ENCODE measurements at regions not wholly inside any gene's neighbourhood (a gene's known extent, or its start where the extent isn't known, plus 50 kb on each side); places are given as distances from the start of the nearest gene placed in this dataset.

DNA sequence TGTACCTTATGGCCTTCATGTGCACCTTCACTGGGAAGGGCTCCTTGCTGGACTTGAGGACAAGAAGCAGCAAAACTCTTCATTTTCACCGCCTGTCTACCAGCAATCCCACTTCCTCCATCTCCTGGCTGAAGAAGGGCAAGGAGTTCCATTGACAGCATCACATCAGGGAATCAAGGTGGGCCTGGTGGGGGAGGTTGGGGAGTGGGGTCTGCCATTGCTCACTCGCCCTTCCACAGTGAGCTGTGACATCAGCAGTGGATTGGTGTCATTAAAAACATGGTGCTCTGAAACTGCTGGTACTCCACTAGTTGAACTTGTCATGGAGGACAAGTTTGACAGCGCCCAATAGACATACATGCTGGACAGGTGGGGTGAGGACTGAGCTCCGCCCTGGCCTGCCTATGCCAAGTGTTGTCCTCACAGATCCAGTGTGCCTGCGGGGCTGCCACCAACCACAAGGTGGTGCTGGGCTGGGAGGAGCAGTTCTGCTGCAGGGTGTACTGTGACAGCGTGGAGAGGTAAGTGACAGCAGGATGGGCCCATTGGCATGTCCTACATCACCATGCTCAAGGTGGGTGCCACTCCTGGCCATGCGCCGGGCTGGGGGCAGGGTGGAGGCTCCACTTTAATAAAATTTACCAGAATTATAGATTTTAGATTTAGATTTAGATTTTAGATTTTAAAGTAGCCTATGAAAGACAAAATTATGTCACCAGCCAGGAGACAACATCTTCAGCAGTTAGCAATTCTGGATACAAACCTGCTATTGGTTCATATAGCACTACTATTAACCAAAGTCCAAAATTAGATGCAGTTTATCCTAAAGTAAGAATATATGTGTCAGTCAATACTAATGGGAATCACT, 1729.1 kb downstream of the TP53TG3F start:
- TF ChIP-seq, protein P1, sequence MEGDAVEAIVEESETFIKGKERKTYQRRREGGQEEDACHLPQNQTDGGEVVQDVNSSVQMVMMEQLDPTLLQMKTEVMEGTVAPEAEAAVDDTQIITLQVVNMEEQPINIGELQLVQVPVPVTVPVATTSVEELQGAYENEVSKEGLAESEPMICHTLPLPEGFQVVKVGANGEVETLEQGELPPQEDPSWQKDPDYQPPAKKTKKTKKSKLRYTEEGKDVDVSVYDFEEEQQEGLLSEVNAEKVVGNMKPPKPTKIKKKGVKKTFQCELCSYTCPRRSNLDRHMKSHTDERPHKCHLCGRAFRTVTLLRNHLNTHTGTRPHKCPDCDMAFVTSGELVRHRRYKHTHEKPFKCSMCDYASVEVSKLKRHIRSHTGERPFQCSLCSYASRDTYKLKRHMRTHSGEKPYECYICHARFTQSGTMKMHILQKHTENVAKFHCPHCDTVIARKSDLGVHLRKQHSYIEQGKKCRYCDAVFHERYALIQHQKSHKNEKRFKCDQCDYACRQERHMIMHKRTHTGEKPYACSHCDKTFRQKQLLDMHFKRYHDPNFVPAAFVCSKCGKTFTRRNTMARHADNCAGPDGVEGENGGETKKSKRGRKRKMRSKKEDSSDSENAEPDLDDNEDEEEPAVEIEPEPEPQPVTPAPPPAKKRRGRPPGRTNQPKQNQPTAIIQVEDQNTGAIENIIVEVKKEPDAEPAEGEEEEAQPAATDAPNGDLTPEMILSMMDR (IDR thresholded peaks at IDR 0.05; ENCODE audit: insufficient read depth, low read length), result no peak
- TF ChIP-seq, protein P2, sequence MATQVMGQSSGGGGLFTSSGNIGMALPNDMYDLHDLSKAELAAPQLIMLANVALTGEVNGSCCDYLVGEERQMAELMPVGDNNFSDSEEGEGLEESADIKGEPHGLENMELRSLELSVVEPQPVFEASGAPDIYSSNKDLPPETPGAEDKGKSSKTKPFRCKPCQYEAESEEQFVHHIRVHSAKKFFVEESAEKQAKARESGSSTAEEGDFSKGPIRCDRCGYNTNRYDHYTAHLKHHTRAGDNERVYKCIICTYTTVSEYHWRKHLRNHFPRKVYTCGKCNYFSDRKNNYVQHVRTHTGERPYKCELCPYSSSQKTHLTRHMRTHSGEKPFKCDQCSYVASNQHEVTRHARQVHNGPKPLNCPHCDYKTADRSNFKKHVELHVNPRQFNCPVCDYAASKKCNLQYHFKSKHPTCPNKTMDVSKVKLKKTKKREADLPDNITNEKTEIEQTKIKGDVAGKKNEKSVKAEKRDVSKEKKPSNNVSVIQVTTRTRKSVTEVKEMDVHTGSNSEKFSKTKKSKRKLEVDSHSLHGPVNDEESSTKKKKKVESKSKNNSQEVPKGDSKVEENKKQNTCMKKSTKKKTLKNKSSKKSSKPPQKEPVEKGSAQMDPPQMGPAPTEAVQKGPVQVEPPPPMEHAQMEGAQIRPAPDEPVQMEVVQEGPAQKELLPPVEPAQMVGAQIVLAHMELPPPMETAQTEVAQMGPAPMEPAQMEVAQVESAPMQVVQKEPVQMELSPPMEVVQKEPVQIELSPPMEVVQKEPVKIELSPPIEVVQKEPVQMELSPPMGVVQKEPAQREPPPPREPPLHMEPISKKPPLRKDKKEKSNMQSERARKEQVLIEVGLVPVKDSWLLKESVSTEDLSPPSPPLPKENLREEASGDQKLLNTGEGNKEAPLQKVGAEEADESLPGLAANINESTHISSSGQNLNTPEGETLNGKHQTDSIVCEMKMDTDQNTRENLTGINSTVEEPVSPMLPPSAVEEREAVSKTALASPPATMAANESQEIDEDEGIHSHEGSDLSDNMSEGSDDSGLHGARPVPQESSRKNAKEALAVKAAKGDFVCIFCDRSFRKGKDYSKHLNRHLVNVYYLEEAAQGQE (IDR thresholded peaks at IDR 0.05; ENCODE audit: insufficient replicate concordance, low read depth), result no peak
- TF ChIP-seq GABPA (IDR thresholded peaks at IDR 0.05; ENCODE audit: low read depth), result no peak
